H9 (cell line): ENCODE measurements at regions not wholly inside any gene's neighbourhood (a gene's known extent, or its start where the extent isn't known, plus 50 kb on each side); places are given as distances from the start of the nearest gene placed in this dataset.

ENCODE experiments used
- DNase-seq: peaks from one replicate; pipeline ENCODE4 v3.0.0-alpha.2; 2017
- H2AFZ ChIP-seq: one replicate; pipeline ENCODE4 v1.6.1; 2013; ENCODE audit warnings: mild to moderate bottlenecking, low read length, control low read depth, moderate library complexity
- H2AK5ac ChIP-seq: 2 replicates; pipeline ENCODE4 v1.6.1; 2013; ENCODE audit warnings: low read length, control low read depth, mixed read lengths; ENCODE audit not compliant: insufficient read length
- H2BK120ac ChIP-seq: one replicate; pipeline ENCODE4 v1.6.1; 2013; ENCODE audit warnings: low read depth, mild to moderate bottlenecking, low read length, control low read depth, inconsistent platforms; ENCODE audit not compliant: poor library complexity, severe bottlenecking
- H2BK12ac ChIP-seq: 2 replicates; pipeline ENCODE4 v1.6.1; 2013; ENCODE audit warnings: low read length, control low read depth, mixed read lengths, low read depth; ENCODE audit not compliant: insufficient read length
- H2BK15ac ChIP-seq: 2 replicates; pipeline ENCODE4 v1.6.1; 2013; ENCODE audit warnings: low read depth, low read length, control low read depth
- H2BK20ac ChIP-seq: one replicate; pipeline ENCODE4 v1.6.1; 2013; ENCODE audit warnings: low read depth, mild to moderate bottlenecking, low read length, control low read depth, inconsistent platforms; ENCODE audit not compliant: poor library complexity, severe bottlenecking
- H2BK5ac ChIP-seq: 2 replicates; pipeline ENCODE4 v1.6.1; 2013; ENCODE audit warnings: low read length, control low read depth, mixed read lengths; ENCODE audit not compliant: insufficient read length
- H3K14ac ChIP-seq: 2 replicates; pipeline ENCODE4 v1.6.1; 2013; ENCODE audit warnings: low read length, control low read depth; ENCODE audit not compliant: insufficient read depth
- H3K18ac ChIP-seq: 2 replicates; pipeline ENCODE4 v1.6.1; 2013; ENCODE audit warnings: low read depth, mild to moderate bottlenecking, mixed read lengths, low read length, control low read depth; ENCODE audit not compliant: insufficient read length
- H3K23ac ChIP-seq: 2 replicates; pipeline ENCODE4 v1.6.1; 2013; ENCODE audit warnings: low read length, control low read depth, mixed read lengths, low read depth; ENCODE audit not compliant: insufficient read length
- H3K23me2 ChIP-seq: 2 replicates; pipeline ENCODE4 v1.6.1; 2013; ENCODE audit warnings: low read depth, mild to moderate bottlenecking, mixed read lengths, low read length, control low read depth; ENCODE audit not compliant: insufficient read length, poor library complexity, severe bottlenecking
- H3K27ac ChIP-seq: 2 replicates; pipeline ENCODE4 v1.5.1; 2013; ENCODE audit warnings: low read length, control low read depth, mixed read lengths, low read depth; ENCODE audit not compliant: insufficient read length
- H3K27me3 ChIP-seq: 2 replicates; pipeline ENCODE4 v1.6.1; 2013; ENCODE audit warnings: low read length, control low read depth, inconsistent platforms; ENCODE audit not compliant: insufficient read depth
- H3K4ac ChIP-seq: 2 replicates; pipeline ENCODE4 v1.6.1; 2013; ENCODE audit warnings: low read depth, mild to moderate bottlenecking, control low read depth, inconsistent platforms, low read length, moderate library complexity
- H3K4me1 ChIP-seq: 2 replicates; pipeline ENCODE4 v1.6.1; 2013; ENCODE audit warnings: low read length, control low read depth, inconsistent platforms; ENCODE audit not compliant: insufficient read depth
- H3K4me2 ChIP-seq: 2 replicates; pipeline ENCODE4 v1.6.1; 2013; ENCODE audit warnings: low read length, control low read depth, mixed read lengths; ENCODE audit not compliant: insufficient read length, insufficient read depth
- H3K56ac ChIP-seq: 2 replicates; pipeline ENCODE4 v1.6.1; 2013; ENCODE audit warnings: low read depth, mild to moderate bottlenecking, mixed read lengths, low read length, control low read depth; ENCODE audit not compliant: insufficient read length
- H3K79me1 ChIP-seq: 2 replicates; pipeline ENCODE4 v1.6.1; 2013; ENCODE audit warnings: low read depth, mild to moderate bottlenecking, moderate library complexity, low read length, control low read depth, inconsistent platforms; ENCODE audit not compliant: insufficient read depth, poor library complexity, severe bottlenecking
- H3K79me2 ChIP-seq: 2 replicates; pipeline ENCODE4 v1.6.1; 2013; ENCODE audit warnings: low read length, control low read depth, inconsistent platforms; ENCODE audit not compliant: insufficient read depth
- H3K9ac ChIP-seq: 2 replicates; pipeline ENCODE4 v1.6.1; 2013; ENCODE audit warnings: low read length, control low read depth, mixed read lengths; ENCODE audit not compliant: insufficient read length; ENCODE audit errors: extremely low read depth
- H3K9me3 ChIP-seq: one replicate; pipeline ENCODE4 v1.6.1; 2013; ENCODE audit warnings: low read depth, low read length, inconsistent platforms; ENCODE audit not compliant: control insufficient read depth
- H3T11ph ChIP-seq: one replicate; pipeline ENCODE4 v1.6.1; 2013; ENCODE audit warnings: mild to moderate bottlenecking, low read length, control low read depth, inconsistent platforms
- H4K20me1 ChIP-seq: one replicate; pipeline ENCODE4 v1.6.1; 2013; ENCODE audit not compliant: control insufficient read depth, insufficient read length, insufficient read depth
- H4K5ac ChIP-seq: 2 replicates; pipeline ENCODE4 v1.6.1; 2013; ENCODE audit warnings: low read depth, mild to moderate bottlenecking, mixed read lengths, low read length, control low read depth; ENCODE audit not compliant: insufficient read length
- H4K8ac ChIP-seq: replicated peaks from 2 replicates; pipeline ENCODE4 v1.6.1; 2013; ENCODE audit warnings: low read length, control low read depth, mixed read lengths, low read depth; ENCODE audit not compliant: insufficient read length
- H4K91ac ChIP-seq: 2 replicates; pipeline ENCODE4 v1.6.1; 2013; ENCODE audit warnings: low read depth, mild to moderate bottlenecking, moderate library complexity, mixed read lengths, low read length, control low read depth; ENCODE audit not compliant: insufficient read length
- H3K27ac Mint-ChIP-seq, 3 experiments: 2 replicates in 2 of 3; 3 replicates in 1 of 3; pipeline ENCODE4 v1.8.0; 2020 to 2021; ENCODE audit warnings: mixed read lengths in 3 of 3, mild to moderate bottlenecking in 1 of 3, moderate library complexity in 1 of 3
- H3K27me3 Mint-ChIP-seq: 2 replicates; pipeline ENCODE4 v1.8.0; 2021; ENCODE audit warnings: low read depth, mild to moderate bottlenecking, moderate library complexity, mixed read lengths
- H3K36me3 Mint-ChIP-seq, 3 experiments: 2 replicates in 2 of 3; 3 replicates in 1 of 3; pipeline ENCODE4 v1.8.0; 2020 to 2021; ENCODE audit warnings: low read depth in 3 of 3, mixed read lengths in 3 of 3; ENCODE audit not compliant: insufficient read depth in 1 of 3
- H3K4me1 Mint-ChIP-seq, 2 experiments: 2 replicates each; pipeline ENCODE4 v1.8.0; 2020; ENCODE audit warnings: mixed read lengths in 2 of 2
- H3K4me3 Mint-ChIP-seq, 2 experiments: 2 replicates in 1 of 2; 3 replicates in 1 of 2; pipeline ENCODE4 v1.8.0; 2020 to 2021; ENCODE audit warnings: mild to moderate bottlenecking in 2 of 2, mixed read lengths in 2 of 2, moderate library complexity in 1 of 2
- H3K9me3 Mint-ChIP-seq, 2 experiments: 2 replicates in 1 of 2; 3 replicates in 1 of 2; pipeline ENCODE4 v1.8.0; 2020; ENCODE audit warnings: mild to moderate bottlenecking in 2 of 2, mixed read lengths in 2 of 2, moderate library complexity in 1 of 2
- WGBS: extraction: QIAGEN DNeasy Blood & Tissue Kit; methylation state at CpG from one replicate; pipeline ENCODE4 v1.1.7; 2013; ENCODE audit warnings: missing lambda C conversion rate, low lambda C conversion rate, mixed read lengths; ENCODE audit not compliant: insufficient read length; ENCODE audit errors: extremely low coverage; 5-methylcytosine and 5-hydroxymethylcytosine counted together
- TF ChIP-seq, protein P1 (sequence below): fragments of 200-600 bp; sonication (generic); conservative IDR thresholded peaks from 3 replicates; pipeline ENCODE4 v1.8.0; 2021; ENCODE audit warnings: antibody characterized with exemption, mild to moderate bottlenecking

- Mint-ChIP-seq H3K27me3 (no peaks in the 10 kb centered on the region), H3K27ac (no peak overlapping the region), H3K4me3 (no peak overlapping the region), H3K9me3 (no peaks in the 10 kb centered on the region), H3K4me1 (peaks cover 36 to 38% of the 10 kb centered on the region in 2 experiments), H3K36me3 (no peaks in the 10 kb centered on the region)
- Histone ChIP-seq H3K27ac (no peak overlapping the region), H2AFZ (no peak overlapping the region), H4K8ac (no peak overlapping the region), H2BK120ac (no peak overlapping the region), H3K27me3 (no peaks in the 10 kb centered on the region), H2BK12ac (no peak overlapping the region), H2BK20ac (no peak overlapping the region), H3K9me3 (no peaks in the 10 kb centered on the region), H2BK5ac (no peak overlapping the region), H3K18ac (no peak overlapping the region), H2BK15ac (no peak overlapping the region), H3K14ac (no peak overlapping the region), H3K9ac (no peak overlapping the region), H3K56ac (no peak overlapping the region), H4K5ac (no peak overlapping the region), H4K91ac (no peak overlapping the region), H3K23ac (no peak overlapping the region), H3K4ac (no peak overlapping the region), H3K79me2 (no peaks in the 10 kb centered on the region), H3K23me2 (no peaks in the 10 kb centered on the region), H4K20me1 (no peaks in the 10 kb centered on the region), H2AK5ac (no peak overlapping the region), H3K4me2 (no peak overlapping the region), H3T11ph (no peak overlapping the region), H3K4me1 (0 out of 2 replicates have a peak, but pooled peaks cover 4% of the 10 kb centered on the region), H3K79me1 (no peaks in the 10 kb centered on the region)
- no peak for DNase-seq
- TF ChIP-seq, protein P1, sequence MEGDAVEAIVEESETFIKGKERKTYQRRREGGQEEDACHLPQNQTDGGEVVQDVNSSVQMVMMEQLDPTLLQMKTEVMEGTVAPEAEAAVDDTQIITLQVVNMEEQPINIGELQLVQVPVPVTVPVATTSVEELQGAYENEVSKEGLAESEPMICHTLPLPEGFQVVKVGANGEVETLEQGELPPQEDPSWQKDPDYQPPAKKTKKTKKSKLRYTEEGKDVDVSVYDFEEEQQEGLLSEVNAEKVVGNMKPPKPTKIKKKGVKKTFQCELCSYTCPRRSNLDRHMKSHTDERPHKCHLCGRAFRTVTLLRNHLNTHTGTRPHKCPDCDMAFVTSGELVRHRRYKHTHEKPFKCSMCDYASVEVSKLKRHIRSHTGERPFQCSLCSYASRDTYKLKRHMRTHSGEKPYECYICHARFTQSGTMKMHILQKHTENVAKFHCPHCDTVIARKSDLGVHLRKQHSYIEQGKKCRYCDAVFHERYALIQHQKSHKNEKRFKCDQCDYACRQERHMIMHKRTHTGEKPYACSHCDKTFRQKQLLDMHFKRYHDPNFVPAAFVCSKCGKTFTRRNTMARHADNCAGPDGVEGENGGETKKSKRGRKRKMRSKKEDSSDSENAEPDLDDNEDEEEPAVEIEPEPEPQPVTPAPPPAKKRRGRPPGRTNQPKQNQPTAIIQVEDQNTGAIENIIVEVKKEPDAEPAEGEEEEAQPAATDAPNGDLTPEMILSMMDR = no peak
- WGBS = no CpG with 5 or more reads among the region's 3 CpGs
Observed at GRCh38 chr3:124201226-124201625, 209.3 kb upstream of the ROPN1 start.
